ENCODE measurements at regions not wholly inside any gene's neighbourhood (a gene's known extent, or its start where the extent isn't known, plus 50 kb on each side); places are given as distances from the start of the nearest gene placed in this dataset.

DNA sequence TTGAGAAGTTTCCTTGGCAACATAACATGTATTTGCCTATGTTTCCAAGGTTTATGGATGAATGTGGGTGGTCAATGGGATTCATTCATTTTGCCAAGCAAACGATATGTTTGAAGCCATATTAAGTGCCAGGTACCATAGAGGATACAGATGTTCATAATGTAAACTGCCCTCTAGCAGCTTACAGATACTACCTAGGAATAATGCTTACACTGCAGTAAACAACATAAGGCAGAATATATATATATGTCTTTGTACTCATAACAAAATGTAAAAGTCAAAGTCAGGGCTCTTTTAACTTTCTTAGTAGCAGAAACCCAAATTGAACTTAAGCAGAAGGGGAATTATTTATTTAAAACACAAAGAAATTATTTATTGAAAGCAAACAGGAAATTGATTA lies 171.6 kb upstream of the TNP1 start:
- Mint-ChIP-seq H3K4me3 (no peak overlapping the region), H3K27ac (no peak overlapping the region), H3K36me3 (no peaks in the 10 kb centered on the region), H3K9me3 (no peaks in the 10 kb centered on the region), H3K4me1 (no peaks in the 10 kb centered on the region), H3K27me3 (peaks cover 7% of the 10 kb centered on the region)

DNA sequence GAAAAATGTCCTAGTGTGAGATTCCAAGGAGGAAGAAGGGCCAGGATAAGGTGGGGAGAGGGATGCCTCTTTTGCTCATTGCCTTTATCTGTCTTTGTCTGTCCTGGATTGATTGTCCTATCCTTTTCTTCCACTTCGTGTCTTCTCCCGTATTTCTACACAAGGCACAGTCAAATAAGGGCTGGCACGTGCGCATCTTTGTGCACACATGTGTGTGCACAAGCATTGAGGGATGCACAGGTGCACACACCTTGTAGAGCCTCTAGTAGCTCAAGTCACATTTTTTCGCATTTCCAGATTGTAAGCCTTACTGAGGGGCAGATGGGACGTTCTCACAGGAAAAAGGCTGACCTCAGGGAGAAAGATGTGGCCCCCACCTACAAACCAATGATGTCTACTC lies 170.2 kb upstream of the TNP1 start:
- no peaks in the 10 kb centered on the region for H3K4me1 Mint-ChIP-seq
- H3K9me3 Mint-ChIP-seq = no peaks in the 10 kb centered on the region
- peaks cover 7% of the 10 kb centered on the region for H3K27me3 Mint-ChIP-seq
- H3K27ac Mint-ChIP-seq = no peak overlapping the region
- H3K36me3 Mint-ChIP-seq = no peaks in the 10 kb centered on the region
- H3K4me3 Mint-ChIP-seq = no peak overlapping the region

DNA sequence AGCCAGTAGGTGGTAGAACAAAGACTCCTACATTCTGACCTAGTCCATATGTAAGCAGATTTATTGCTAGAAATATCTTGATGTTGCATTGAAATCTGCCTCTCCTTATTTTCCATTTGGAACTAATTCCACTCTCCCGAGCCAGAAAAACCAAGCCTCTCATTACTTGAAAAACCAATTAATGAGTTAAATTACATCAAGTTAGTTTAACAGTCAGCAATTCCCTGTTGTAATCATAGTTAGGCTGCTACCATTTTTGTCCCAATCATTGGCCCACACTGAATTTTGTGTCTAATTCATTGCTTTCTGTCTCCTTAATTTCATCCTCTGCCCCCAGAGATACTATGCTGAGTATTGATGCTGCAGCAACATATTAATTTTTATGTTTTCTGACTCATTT lies 168.3 kb upstream of the TNP1 start:
- Mint-ChIP-seq H3K4me1 (no peaks in the 10 kb centered on the region), H3K9me3 (no peaks in the 10 kb centered on the region), H3K4me3 (no peak overlapping the region), H3K36me3 (no peaks in the 10 kb centered on the region), H3K27me3 (peaks cover 7% of the 10 kb centered on the region), H3K27ac (no peak overlapping the region)

- no peak overlapping the region for H3K27ac Mint-ChIP-seq
- peaks cover 7% of the 10 kb centered on the region for H3K27me3 Mint-ChIP-seq
- no peak overlapping the region for H3K4me3 Mint-ChIP-seq
- H3K4me1 Mint-ChIP-seq = no peaks in the 10 kb centered on the region
- H3K9me3 Mint-ChIP-seq = no peaks in the 10 kb centered on the region
- no peaks in the 10 kb centered on the region for H3K36me3 Mint-ChIP-seq
Observed at GRCh38 chr2:217027414-217027813, 167.6 kb upstream of the TNP1 start.

GRCh38 chr2:217026569-217026968 lies 166.7 kb upstream of the TNP1 start:
- Mint-ChIP-seq H3K36me3 (no peaks in the 10 kb centered on the region), H3K27me3 (peaks cover 7% of the 10 kb centered on the region), H3K4me3 (no peak overlapping the region), H3K27ac (no peak overlapping the region), H3K9me3 (no peaks in the 10 kb centered on the region), H3K4me1 (no peaks in the 10 kb centered on the region)

DNA sequence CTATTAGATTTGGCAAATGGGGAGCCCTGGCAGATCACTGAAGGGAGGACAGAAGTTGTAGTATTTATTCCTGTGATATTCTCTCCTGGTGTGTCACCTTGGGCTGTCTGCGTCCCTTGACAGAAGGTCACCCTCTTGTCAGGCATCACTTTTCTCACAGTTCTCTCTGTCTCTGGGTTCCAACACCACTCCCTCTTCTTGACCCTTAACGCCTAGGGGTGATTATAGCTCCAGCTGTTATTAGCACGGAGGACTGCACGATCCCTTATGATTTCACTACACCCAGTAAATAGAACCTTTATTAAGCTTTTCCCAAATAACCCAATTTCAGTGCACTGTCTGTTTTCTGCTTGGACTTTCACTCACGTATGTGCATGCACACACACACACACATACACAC lies 166.3 kb upstream of the TNP1 start:
- Mint-ChIP-seq H3K4me1 (no peaks in the 10 kb centered on the region), H3K9me3 (no peaks in the 10 kb centered on the region), H3K4me3 (no peak overlapping the region), H3K27ac (no peak overlapping the region), H3K27me3 (peaks cover 7% of the 10 kb centered on the region), H3K36me3 (no peaks in the 10 kb centered on the region)

GRCh38 chr2:217023611-217024010 lies 163.7 kb upstream of the TNP1 start:
- no peaks in the 10 kb centered on the region for H3K36me3 Mint-ChIP-seq
- H3K9me3 Mint-ChIP-seq = peaks cover 7% of the 10 kb centered on the region
- peaks cover 5% of the 10 kb centered on the region for H3K27me3 Mint-ChIP-seq
- H3K4me3 Mint-ChIP-seq = no peak overlapping the region
- H3K27ac Mint-ChIP-seq = no peak overlapping the region
- no peaks in the 10 kb centered on the region for H3K4me1 Mint-ChIP-seq

DNA sequence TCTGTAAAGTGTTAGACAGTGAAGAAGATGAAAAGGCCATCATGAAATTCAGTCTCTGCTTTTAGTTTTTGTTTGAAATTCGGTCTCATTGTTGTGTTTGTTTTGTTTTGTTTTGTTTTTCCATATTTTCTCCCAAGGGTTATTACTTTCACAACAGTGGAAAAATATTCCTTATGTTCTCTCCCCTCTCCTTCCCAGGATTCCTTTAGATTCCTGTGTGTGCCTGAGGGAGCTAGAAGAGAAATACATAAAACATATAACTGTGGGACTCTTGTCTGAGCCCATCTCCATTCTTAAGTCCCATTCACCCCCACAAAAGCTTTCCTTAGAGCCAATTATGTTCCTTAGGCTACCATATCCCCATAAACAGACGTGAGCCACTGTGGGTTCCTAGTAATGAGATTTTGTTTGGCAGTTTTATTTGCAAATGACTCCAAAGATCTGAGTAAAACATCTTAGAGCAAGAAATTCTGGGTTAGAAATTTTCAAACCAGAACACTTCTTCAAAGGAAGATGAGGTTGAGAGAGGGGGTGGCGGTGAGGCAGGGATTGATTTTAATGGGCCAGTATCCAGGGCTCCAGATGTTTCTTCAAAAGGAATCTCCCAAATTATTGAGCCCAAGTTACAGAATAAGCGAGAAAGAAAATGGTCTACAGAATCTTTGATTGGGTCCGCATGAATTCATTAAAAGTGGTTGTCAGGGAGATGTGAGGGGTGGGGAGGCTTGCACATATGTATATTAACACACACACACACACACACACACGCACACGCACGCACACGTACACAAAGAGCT lies 157.8 kb upstream of the TNP1 start:
- Mint-ChIP-seq H3K9me3 (peaks cover 7% of the 10 kb centered on the region), H3K27ac (no peak overlapping the region), H3K27me3 (peaks cover 26% of the 10 kb centered on the region), H3K36me3 (no peaks in the 10 kb centered on the region), H3K4me1 (no peaks in the 10 kb centered on the region), H3K4me3 (no peak overlapping the region)

DNA sequence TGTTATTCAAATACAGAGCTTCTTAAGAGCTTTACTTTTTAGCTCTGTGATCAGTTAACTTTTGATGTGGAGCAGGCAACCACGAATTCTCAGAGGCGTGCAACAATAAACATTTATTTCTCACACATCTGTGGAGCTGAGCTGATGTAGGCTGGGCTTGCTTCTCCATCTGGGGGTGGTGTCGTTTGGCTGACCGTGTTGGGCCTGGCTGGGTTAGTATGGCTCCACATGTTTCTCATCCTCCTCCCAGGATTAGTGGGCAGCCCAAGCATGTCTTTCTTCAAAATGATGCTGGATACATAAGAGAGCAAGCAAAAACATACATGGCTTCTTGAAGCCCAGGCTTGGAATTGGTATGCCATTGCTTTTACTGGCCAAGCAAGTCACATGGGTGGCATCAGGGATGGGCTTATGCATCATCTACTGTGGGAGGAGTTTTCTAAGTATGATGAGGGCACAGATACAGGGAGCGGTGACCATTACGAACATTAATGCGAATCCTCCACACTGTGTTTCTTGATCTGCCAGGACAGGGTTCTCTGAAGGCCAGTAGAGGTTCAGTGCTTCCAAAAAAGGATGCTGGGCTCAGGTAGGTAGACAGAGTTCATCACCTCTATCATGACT lies 157.0 kb upstream of the TNP1 start:
- Mint-ChIP-seq H3K27me3 (peaks cover 27% of the 10 kb centered on the region), H3K9me3 (peaks cover 7% of the 10 kb centered on the region), H3K4me3 (no peak overlapping the region), H3K27ac (no peak overlapping the region), H3K4me1 (no peaks in the 10 kb centered on the region), H3K36me3 (no peaks in the 10 kb centered on the region)

DNA sequence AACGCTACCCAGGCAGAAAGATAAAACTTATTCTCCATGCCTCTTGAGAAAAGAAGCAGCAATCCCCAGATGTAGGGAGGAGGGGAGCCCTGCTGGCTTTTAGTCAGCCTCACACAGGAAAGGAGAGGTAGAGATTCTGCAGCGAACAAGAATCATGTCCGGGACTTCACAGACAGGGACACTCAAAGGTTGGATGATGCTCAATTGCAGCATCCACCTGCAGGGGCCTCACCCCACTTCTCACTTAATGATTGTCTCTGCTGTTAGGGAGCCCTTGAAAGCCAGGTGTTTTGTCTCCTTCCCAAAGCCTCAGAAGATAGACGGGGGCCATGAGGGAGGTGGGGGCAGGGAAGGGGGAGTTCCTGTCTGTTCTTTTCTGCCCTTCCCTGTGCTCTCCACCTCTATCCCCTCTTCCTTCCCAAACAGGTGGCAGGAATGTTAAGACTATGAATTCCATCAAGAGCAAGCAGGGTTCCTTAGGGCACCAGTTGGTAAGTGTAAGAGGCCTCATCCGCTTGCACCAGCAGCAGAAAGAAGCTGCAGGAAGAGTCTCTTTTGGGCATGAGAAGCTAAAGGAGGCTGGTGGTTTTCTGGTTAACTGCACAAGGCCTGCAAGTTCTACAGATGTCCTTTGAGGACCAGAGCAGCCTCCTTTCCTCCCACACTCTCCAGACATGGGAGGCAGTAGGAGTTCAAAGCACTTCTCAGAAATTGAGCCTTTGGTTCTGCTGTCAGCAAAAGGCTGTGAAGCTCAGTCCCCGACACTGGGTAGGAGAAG lies 154.7 kb upstream of the TNP1 start:
- H3K4me1 Mint-ChIP-seq = no peaks in the 10 kb centered on the region
- peaks cover 29% of the 10 kb centered on the region for H3K27me3 Mint-ChIP-seq
- H3K36me3 Mint-ChIP-seq = no peaks in the 10 kb centered on the region
- H3K4me3 Mint-ChIP-seq = no peak overlapping the region
- no peak overlapping the region for H3K27ac Mint-ChIP-seq
- peaks cover 7% of the 10 kb centered on the region for H3K9me3 Mint-ChIP-seq

DNA sequence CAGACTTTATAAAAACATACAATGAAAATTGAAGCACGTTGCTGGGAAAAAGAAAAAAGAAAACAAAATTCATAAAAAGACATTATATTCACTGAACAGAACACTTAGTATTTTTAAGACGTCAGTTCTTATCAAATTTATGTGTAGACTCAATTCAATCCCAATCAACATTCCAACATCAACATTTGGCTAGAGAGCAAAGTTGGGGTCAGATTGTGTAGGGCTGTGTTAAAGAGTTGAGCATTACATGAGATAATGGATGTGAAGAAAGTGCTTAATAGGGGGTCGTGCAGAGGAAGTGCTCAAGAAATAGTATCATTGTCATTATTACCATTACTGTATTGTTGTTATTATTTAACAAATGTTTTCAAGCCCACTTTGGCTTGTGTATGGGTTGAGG lies 154.1 kb upstream of the TNP1 start:
- Mint-ChIP-seq H3K36me3 (no peaks in the 10 kb centered on the region), H3K27me3 (peaks cover 27% of the 10 kb centered on the region), H3K9me3 (peaks cover 3% of the 10 kb centered on the region), H3K4me3 (no peak overlapping the region), H3K27ac (no peak overlapping the region), H3K4me1 (no peaks in the 10 kb centered on the region)

DNA sequence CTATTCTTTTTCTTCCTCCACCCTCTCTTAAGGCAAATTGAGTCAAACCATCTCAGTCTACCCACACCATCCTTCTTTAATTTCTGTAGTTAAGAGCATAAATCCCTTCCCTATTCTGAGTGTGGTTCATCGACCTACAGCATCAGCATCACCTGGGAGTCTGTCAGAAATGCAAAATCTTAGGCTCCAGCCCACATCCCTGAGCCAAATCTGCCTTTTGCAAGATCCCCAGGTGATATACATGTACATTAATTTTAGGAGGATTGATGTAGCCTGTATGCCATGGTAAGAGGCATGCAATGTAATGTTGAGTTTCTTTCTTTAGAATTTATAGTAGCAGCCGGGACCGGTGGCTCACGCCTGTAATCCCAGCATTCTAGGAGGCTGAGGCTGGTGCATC lies 151.7 kb upstream of the TNP1 start:
- H3K9me3 Mint-ChIP-seq = no peaks in the 10 kb centered on the region
- H3K36me3 Mint-ChIP-seq = no peaks in the 10 kb centered on the region
- H3K4me1 Mint-ChIP-seq = no peaks in the 10 kb centered on the region
- no peak overlapping the region for H3K4me3 Mint-ChIP-seq
- no peak overlapping the region for H3K27ac Mint-ChIP-seq
- H3K27me3 Mint-ChIP-seq = peaks cover 29% of the 10 kb centered on the region

GRCh38 chr2:217010173-217010572 lies 150.3 kb upstream of the TNP1 start:
- no peak overlapping the region for H3K4me3 Mint-ChIP-seq
- no peaks in the 10 kb centered on the region for H3K4me1 Mint-ChIP-seq
- peaks cover 22% of the 10 kb centered on the region for H3K27me3 Mint-ChIP-seq
- H3K36me3 Mint-ChIP-seq = no peaks in the 10 kb centered on the region
- H3K27ac Mint-ChIP-seq = no peak overlapping the region
- no peaks in the 10 kb centered on the region for H3K9me3 Mint-ChIP-seq

DNA sequence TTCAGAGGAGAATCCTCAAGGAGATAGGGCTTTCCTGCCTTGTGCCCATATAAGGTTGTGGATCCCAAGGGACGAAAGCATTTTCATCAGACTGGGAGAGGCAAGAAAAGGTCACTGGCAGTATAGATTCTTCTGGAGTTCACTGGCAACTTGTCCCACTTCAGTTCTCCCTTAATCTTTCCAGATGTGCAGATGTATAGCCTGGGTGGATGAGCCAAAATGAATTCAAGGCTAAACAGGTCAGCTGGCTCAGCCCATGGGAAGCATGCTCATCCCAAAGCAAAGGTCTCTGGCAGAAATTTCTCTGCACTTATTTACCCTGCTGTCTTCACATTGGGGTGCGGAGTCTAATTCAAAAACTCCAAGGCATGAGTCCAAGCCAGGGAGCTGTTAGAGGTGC lies 148.9 kb upstream of the TNP1 start:
- Mint-ChIP-seq H3K36me3 (no peaks in the 10 kb centered on the region), H3K27ac (no peak overlapping the region), H3K4me3 (no peak overlapping the region), H3K27me3 (peaks cover 14% of the 10 kb centered on the region), H3K9me3 (no peaks in the 10 kb centered on the region), H3K4me1 (no peaks in the 10 kb centered on the region)

GRCh38 chr2:217006217-217006616 lies 146.4 kb upstream of the TNP1 start:
- Mint-ChIP-seq H3K9me3 (no peaks in the 10 kb centered on the region), H3K4me3 (no peak overlapping the region), H3K36me3 (no peaks in the 10 kb centered on the region), H3K27ac (no peak overlapping the region), H3K4me1 (no peaks in the 10 kb centered on the region), H3K27me3 (peaks cover 8% of the 10 kb centered on the region)

- Mint-ChIP-seq H3K36me3 (no peaks in the 10 kb centered on the region), H3K9me3 (no peaks in the 10 kb centered on the region), H3K4me3 (no peak overlapping the region), H3K4me1 (no peaks in the 10 kb centered on the region), H3K27me3 (peaks cover 6% of the 10 kb centered on the region), H3K27ac (no peak overlapping the region)
Observed at GRCh38 chr2:217004656-217005055, 144.8 kb upstream of the TNP1 start.

All from activated naive CD4-positive, alpha-beta T cell treated with anti-CD3 and anti-CD28 coated beads, Interleukin-2, amount 50 U/mL, for 24 hours (primary cell).